ENCODE measurements at regions not wholly inside any gene's neighbourhood (a gene's known extent, or its start where the extent isn't known, plus 50 kb on each side); places are given as distances from the start of the nearest gene placed in this dataset.
"Not testable (repeated sequence)": the region's sequence is repeated elsewhere in the genome, so short reads cannot be mapped to it uniquely, and the experiment has no call there.

DNA sequence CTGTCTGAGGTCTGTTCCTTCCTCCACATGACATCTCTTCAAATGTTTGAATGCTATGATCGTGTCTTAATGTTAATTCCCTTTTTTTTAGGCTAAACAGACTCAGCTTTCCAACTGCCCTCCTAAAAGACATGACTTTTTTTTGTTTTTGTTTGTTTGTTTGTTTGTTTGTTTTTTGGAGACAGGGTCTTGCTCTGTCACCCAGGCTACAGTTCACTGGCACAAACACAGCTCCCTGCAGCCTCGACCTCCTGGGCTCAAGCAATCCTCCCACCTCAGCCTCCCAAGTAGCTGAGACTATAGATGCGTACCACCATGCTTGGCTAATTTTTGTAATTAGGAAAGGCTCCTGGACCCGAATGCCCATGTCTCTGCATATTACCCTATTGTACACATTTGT, 176.5 kb downstream of the ABCA8 start:
- no peak for DNase-seq

- DNase-seq: peak; percentile 69
These were observed 176.9 kb upstream of the FAM20A start for GRCh38 chr17:68777856-68778694.

DNA sequence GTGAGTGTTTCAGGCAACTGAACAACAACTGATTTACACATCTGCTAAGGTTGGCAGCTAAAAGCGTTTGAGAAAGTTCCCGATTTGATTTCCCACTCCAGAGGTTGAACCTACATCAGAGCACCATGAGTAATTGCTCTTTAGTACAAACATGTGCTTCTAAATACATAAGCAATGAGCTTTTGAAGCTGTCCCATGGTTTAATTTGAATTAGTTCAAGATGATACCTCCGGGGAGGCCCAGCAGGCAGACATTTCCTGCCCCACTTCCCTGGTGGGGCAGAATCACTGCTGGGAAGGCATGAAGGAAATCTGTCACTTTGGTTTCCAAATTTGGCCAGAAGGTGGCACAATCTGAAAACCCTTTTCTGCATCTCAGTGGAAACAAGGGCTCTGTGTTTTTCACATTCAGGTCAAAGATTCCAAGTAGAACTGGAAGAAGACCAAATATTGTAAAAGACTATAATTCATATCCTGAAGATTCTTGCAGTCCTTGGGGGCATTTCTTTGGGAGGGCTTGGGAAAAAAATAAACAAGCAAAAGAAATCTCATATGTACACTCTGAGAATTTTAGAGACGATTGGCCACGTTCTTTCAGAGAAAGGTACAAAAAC, 176.2 kb upstream of the FAM20A start:
- DNase-seq: peak; percentile 58

GRCh38 chr17:68776451-68776850, 175.3 kb upstream of the FAM20A start:
- DNase-seq: no peak

DNA sequence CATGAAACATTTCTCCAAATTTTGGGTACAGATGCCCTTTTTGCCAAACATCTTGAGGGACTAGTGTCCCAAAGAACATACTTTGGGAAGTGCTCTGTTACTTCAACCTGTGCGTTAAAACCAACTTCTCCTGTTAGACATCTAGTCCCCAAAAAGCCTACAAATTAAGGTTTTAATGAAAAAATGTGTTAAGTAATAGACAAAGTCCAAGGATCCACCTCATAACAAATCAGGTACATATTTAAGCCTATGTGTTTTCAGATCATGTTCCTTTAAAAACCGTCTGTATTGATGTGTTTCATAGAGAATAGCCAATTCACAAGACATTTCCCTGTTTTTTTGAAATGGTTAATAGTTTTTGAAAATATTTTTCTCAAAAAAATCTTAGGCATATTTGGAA, 174.8 kb upstream of the FAM20A start:
- DNase-seq: no peak

GRCh38 chr17:68775318-68775717, 174.2 kb upstream of the FAM20A start:
- no peak for DNase-seq

GRCh38 chr17:68771867-68772515, 170.8 kb upstream of the FAM20A start:
- DNase-seq: peak; percentile 45

DNA sequence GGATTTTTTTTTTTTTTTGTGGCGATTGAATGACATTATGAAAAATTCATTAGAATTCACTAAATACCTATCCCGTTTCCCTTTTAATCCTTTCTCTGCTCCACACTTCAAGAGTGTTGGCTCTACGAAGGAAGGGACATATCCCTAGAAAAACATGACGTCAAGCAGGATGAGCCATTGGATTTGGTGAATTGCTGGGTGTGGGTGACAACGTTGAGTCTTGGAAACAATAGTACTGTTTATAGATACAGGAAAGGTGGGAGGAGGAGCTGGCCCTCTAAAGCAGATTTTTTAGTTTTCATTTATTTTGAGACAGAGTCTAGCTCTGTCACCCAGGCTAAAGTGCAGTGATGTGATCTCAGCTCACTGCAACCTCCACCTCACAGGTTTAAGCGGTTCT, 167.6 kb upstream of the FAM20A start:
- no peak for DNase-seq

GRCh38 chr17:68766640-68767039, 165.5 kb upstream of the FAM20A start:
- DNase-seq: no peak

GRCh38 chr17:68763562-68763961, 162.4 kb upstream of the FAM20A start:
- DNase-seq: no peak

GRCh38 chr17:68762911-68763310, 161.7 kb upstream of the FAM20A start:
- no peak for DNase-seq

DNA sequence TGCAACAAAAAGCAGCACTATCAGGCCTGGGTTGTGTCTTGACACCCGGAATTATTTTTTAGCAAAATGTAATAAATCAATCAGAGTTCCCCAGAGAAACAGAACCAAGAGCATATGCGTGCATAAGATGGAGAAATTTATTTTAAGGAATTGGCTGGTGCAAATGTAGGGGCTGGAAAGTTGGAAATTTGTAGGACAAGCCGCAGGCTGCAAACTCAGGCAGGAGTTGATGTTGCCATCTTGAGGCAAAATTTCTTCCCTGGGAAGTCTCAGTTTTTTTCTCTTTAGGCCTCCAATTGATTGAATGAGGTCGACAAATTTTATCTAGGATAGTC, 158.9 kb upstream of the FAM20A start:
- DNase-seq: no peak

GRCh38 chr17:68759343-68760140, 158.4 kb upstream of the FAM20A start:
- DNase-seq: peak; percentile 79

GRCh38 chr17:68759002-68759342, 157.8 kb upstream of the FAM20A start:
- no peak for DNase-seq

GRCh38 chr17:68757866-68758757, 156.9 kb upstream of the FAM20A start:
- DNase-seq: not testable (repeated sequence)

GRCh38 chr17:68753985-68754769, 153.0 kb upstream of the FAM20A start:
- no peak for DNase-seq

DNA sequence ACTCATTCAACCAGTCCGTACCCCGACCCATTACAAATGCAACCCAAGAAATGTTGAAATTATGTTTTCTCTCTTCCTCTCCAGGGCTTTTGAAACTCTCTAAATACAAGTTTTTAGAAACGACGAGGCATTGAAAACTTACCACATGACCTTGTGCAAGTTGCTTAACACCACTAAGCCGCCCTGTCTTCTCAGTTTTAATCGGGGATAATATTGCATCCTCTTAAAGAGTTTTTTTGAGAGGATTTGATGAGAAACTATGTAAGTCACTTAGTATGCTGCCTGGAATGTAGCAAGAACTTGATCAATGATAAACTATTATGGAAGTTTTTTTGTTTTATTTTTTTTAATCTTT, 149.0 kb upstream of the FAM20A start:
- no peak for DNase-seq

GRCh38 chr17:68749349-68750207, 148.4 kb upstream of the FAM20A start:
- DNase-seq: no peak

DNA sequence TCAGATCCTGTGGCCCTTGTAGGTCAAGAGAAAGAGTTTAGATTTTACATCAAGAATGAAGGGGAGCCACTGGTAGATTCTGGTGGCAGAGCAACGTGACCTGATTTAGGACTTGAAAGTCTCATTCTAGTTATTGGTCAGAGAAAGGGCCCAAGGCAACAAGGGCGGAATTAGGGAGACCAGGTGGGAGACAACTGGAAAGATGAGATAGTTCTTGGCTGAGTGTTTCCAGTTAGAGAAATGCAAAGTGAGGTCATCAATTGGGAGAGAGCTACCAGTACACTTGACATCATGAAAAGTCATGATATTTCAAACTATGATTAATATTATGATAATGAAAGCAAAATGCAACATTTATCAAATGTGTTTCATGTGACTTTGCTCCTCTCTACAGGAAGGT, 147.2 kb upstream of the FAM20A start:
- no peak for DNase-seq

- no peak for DNase-seq
These were observed 139.6 kb upstream of the FAM20A start for GRCh38 chr17:68740555-68741447.

Measured in COR-L47 (cell line).